ENCODE measurements at regions not wholly inside any gene's neighbourhood (a gene's known extent, or its start where the extent isn't known, plus 50 kb on each side); places are given as distances from the start of the nearest gene placed in this dataset.
"Not testable (repeated sequence)": the region's sequence is repeated elsewhere in the genome, so short reads cannot be mapped to it uniquely, and the experiment has no call there.

GRCh38 chr15:20282491-20282943, 259.1 kb downstream of the GOLGA6L6 start:
- TF ChIP-seq, protein P1, sequence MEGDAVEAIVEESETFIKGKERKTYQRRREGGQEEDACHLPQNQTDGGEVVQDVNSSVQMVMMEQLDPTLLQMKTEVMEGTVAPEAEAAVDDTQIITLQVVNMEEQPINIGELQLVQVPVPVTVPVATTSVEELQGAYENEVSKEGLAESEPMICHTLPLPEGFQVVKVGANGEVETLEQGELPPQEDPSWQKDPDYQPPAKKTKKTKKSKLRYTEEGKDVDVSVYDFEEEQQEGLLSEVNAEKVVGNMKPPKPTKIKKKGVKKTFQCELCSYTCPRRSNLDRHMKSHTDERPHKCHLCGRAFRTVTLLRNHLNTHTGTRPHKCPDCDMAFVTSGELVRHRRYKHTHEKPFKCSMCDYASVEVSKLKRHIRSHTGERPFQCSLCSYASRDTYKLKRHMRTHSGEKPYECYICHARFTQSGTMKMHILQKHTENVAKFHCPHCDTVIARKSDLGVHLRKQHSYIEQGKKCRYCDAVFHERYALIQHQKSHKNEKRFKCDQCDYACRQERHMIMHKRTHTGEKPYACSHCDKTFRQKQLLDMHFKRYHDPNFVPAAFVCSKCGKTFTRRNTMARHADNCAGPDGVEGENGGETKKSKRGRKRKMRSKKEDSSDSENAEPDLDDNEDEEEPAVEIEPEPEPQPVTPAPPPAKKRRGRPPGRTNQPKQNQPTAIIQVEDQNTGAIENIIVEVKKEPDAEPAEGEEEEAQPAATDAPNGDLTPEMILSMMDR (IDR thresholded peaks at IDR 0.05) = not testable (repeated sequence)
- TF ChIP-seq ZFX (IDR thresholded peaks at IDR 0.05; ENCODE audit: borderline replicate concordance) = not testable (repeated sequence)

Data from 22Rv1 (cell line).